ENCODE measurements at regions not wholly inside any gene's neighbourhood (a gene's known extent, or its start where the extent isn't known, plus 50 kb on each side); places are given as distances from the start of the nearest gene placed in this dataset.

DNA sequence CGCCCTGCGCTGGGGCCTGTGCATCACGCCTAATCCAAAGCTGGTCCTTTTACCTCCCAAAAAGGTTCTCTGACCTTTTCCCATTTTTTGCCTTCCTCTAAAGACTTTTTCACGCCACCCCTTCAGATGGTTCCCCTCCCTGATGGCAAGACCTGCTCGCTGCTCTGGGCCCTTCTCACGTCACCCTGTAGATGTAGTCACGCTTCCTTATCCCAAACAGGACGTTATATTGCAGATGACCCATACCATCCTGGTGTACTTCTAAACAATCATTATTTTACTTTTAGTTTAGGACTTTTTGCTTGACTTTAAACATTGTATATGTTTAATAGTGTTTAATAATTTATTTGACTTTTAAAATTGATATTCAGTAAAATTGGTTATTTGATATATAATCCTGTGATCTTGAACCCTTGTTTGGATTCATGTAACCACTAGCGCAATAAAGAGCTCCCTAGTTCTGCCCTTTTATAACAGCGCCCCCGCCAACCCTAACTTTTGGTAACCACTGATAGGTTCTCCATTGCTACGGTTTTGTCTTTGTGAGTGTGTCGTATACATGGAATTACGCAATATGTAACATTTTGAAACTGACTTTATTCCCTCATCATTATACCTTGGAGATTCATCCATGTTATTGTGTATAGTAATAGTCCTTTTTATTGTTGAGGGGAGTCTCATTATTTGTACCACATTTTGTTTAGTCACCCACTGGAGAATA, 159.0 kb upstream of the CHRNA7 start:
- H3K9ac ChIP-seq (ENCODE audit: low read depth, low read length) = peak overlapping the region; percentile 87
- H3K36me3 ChIP-seq (ENCODE audit: control insufficient read depth, insufficient read depth, low read length) = no peaks in the 10 kb centered on the region
- H3K27me3 ChIP-seq (ENCODE audit: control insufficient read depth, insufficient read depth, low read length) = peaks cover 16% of the 10 kb centered on the region
- peak overlapping the region; percentile 94 for H3K4me3 ChIP-seq (ENCODE audit: low read depth, low read length)
- H3K4me1 ChIP-seq (ENCODE audit: control insufficient read depth, insufficient read depth, low read length) = peaks cover 10% of the 10 kb centered on the region
- no peaks in the 10 kb centered on the region for H3K9me3 ChIP-seq (ENCODE audit: control insufficient read depth, insufficient read depth, low read length)

DNA sequence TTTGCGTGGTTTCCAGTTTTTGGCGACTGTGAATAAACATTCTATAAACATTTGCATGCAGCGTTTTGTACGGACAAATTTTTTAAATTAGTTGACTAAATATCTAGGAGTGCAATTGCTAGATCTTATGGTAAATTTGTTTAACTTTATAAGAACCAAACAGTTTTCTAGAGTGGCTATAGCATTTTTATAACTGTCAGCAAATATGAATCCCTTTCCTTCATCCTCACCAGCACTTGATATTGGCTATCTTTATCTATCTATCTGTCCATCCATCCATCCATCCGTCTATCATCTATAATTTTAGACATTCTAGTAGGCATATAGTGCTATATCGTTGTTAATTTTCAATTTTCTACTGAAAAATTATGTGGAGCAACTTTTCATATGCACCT, 158.4 kb upstream of the CHRNA7 start:
- H3K9me3 ChIP-seq (ENCODE audit: control insufficient read depth, insufficient read depth, low read length) = no peaks in the 10 kb centered on the region
- H3K4me1 ChIP-seq (ENCODE audit: control insufficient read depth, insufficient read depth, low read length) = peaks cover 10% of the 10 kb centered on the region
- peaks cover 16% of the 10 kb centered on the region for H3K27me3 ChIP-seq (ENCODE audit: control insufficient read depth, insufficient read depth, low read length)
- no peak overlapping the region for H3K4me3 ChIP-seq (ENCODE audit: low read depth, low read length)
- H3K9ac ChIP-seq (ENCODE audit: low read depth, low read length) = no peak overlapping the region
- H3K36me3 ChIP-seq (ENCODE audit: control insufficient read depth, insufficient read depth, low read length) = no peaks in the 10 kb centered on the region

DNA sequence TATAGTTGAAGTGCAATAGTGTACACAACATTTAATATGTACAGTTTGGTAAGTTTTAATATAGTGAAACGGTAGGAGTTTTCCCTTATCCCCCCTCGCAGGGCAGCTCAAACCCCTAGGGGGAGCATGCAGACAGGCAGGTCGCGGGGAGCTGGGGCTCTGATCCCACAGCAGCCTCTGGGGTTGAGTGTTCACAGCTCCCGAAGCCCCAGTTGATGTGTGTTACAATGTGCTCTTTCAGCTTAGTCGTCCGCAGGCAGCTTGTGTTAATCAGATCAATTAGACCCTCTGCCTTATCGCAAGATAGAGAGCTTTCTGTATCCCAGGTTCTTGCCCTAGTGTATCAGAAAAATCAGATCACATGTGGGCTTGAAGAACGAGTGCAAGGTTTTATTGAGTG, 143.1 kb upstream of the CHRNA7 start:
- H3K27me3 ChIP-seq (ENCODE audit: control insufficient read depth, insufficient read depth, low read length) = no peaks in the 10 kb centered on the region
- no peaks in the 10 kb centered on the region for H3K36me3 ChIP-seq (ENCODE audit: control insufficient read depth, insufficient read depth, low read length)
- H3K4me1 ChIP-seq (ENCODE audit: control insufficient read depth, insufficient read depth, low read length) = no peaks in the 10 kb centered on the region
- no peak overlapping the region for H3K4me3 ChIP-seq (ENCODE audit: low read depth, low read length)
- no peak overlapping the region for H3K9ac ChIP-seq (ENCODE audit: low read depth, low read length)
- H3K9me3 ChIP-seq (ENCODE audit: control insufficient read depth, insufficient read depth, low read length) = no peaks in the 10 kb centered on the region

DNA sequence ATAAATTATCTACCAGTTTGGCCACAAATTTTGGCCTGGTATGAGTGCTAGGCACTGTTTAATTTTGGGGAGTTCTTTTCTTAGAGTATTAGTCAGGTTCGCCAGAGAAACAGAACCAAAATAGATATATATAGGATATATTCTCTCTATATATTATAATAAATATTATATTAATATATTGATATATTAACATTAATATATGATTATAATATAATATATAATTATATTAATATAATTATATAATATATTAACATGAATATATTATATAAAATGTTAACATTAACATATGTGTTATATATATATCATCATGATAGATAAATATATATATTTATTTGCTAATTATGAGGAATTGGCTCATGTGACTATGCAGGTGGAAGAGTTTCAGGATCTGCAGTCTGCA, 137.8 kb upstream of the CHRNA7 start:
- H3K4me1 ChIP-seq (ENCODE audit: control insufficient read depth, insufficient read depth, low read length) = no peaks in the 10 kb centered on the region
- H3K9ac ChIP-seq (ENCODE audit: low read depth, low read length) = no peak overlapping the region
- H3K36me3 ChIP-seq (ENCODE audit: control insufficient read depth, insufficient read depth, low read length) = no peaks in the 10 kb centered on the region
- no peak overlapping the region for H3K4me3 ChIP-seq (ENCODE audit: low read depth, low read length)
- no peaks in the 10 kb centered on the region for H3K9me3 ChIP-seq (ENCODE audit: control insufficient read depth, insufficient read depth, low read length)
- H3K27me3 ChIP-seq (ENCODE audit: control insufficient read depth, insufficient read depth, low read length) = no peaks in the 10 kb centered on the region

DNA sequence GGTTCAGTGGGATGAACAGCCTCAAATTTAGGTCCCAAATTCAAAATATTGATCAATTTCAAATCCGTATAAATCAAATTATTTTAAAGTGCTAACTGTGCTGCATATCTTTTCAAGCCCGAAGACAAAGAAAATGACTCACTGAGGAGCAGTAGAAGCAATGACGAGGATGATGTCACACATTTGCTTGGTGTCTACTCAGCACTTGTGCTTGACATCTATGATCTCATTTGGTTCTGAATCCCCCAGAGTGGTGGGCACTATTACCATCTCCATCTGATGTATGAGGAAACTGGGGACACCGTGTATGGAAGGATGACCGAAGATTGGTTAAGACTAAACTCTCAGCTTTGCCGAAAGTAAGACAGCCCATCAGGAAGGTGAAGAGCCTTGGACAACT, 136.5 kb upstream of the CHRNA7 start:
- no peaks in the 10 kb centered on the region for H3K36me3 ChIP-seq (ENCODE audit: control insufficient read depth, insufficient read depth, low read length)
- no peaks in the 10 kb centered on the region for H3K4me1 ChIP-seq (ENCODE audit: control insufficient read depth, insufficient read depth, low read length)
- no peaks in the 10 kb centered on the region for H3K9me3 ChIP-seq (ENCODE audit: control insufficient read depth, insufficient read depth, low read length)
- H3K4me3 ChIP-seq (ENCODE audit: low read depth, low read length) = no peak overlapping the region
- H3K9ac ChIP-seq (ENCODE audit: low read depth, low read length) = no peak overlapping the region
- H3K27me3 ChIP-seq (ENCODE audit: control insufficient read depth, insufficient read depth, low read length) = no peaks in the 10 kb centered on the region

GRCh38 chr15:31897746-31898145, 132.6 kb upstream of the CHRNA7 start:
- Histone ChIP-seq H3K4me3 (ENCODE audit: low read depth, low read length) (no peak overlapping the region), H3K9me3 (ENCODE audit: control insufficient read depth, insufficient read depth, low read length) (no peaks in the 10 kb centered on the region), H3K4me1 (ENCODE audit: control insufficient read depth, insufficient read depth, low read length) (no peaks in the 10 kb centered on the region), H3K27me3 (ENCODE audit: control insufficient read depth, insufficient read depth, low read length) (no peaks in the 10 kb centered on the region), H3K36me3 (ENCODE audit: control insufficient read depth, insufficient read depth, low read length) (no peaks in the 10 kb centered on the region), H3K9ac (ENCODE audit: low read depth, low read length) (no peak overlapping the region)

DNA sequence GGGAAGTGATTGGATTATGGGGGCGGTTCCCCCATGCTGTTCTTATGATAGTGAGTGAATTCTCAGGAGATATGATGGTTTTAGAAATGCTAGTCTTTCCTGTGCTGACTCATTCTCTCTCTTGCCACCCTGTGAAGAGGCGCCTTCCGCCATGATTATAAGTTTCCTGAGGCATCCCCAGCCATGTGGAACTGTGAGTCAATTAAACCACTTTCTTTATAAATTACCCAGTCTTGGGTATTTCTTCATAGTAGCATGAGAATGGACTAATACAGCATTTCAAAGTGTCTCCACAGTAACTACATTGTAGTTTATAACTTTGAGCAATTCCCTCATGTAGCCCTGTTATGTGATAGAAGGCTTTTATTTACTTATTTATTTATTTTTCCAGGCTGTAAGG, 128.8 kb upstream of the CHRNA7 start:
- Histone ChIP-seq H3K36me3 (ENCODE audit: control insufficient read depth, insufficient read depth, low read length) (no peaks in the 10 kb centered on the region), H3K4me1 (ENCODE audit: control insufficient read depth, insufficient read depth, low read length) (peaks cover 9% of the 10 kb centered on the region), H3K9me3 (ENCODE audit: control insufficient read depth, insufficient read depth, low read length) (no peaks in the 10 kb centered on the region), H3K27me3 (ENCODE audit: control insufficient read depth, insufficient read depth, low read length) (no peaks in the 10 kb centered on the region), H3K4me3 (ENCODE audit: low read depth, low read length) (no peak overlapping the region), H3K9ac (ENCODE audit: low read depth, low read length) (no peak overlapping the region)

DNA sequence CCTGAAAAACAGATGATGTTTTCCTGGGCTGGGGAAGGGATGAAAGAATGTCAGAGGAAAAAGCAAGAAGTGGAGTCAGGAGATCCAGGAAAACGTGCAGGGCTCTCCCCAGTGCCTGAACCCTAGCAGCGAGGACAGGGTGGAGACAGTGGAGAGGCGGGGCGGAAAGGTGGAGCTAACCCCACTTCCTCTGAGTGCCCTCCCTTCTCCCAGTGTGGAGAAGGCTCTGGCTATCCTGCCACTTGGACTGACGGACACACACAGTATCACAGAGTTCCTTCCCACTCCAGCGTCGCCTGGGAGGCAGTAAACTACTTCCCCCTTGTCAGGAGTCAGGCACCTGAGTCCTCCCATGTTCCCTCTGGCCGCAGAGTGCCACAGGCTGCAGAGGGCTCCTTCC, 125.3 kb upstream of the CHRNA7 start:
- no peaks in the 10 kb centered on the region for H3K27me3 ChIP-seq (ENCODE audit: control insufficient read depth, insufficient read depth, low read length)
- no peak overlapping the region for H3K9ac ChIP-seq (ENCODE audit: low read depth, low read length)
- no peak overlapping the region for H3K4me3 ChIP-seq (ENCODE audit: low read depth, low read length)
- H3K36me3 ChIP-seq (ENCODE audit: control insufficient read depth, insufficient read depth, low read length) = no peaks in the 10 kb centered on the region
- H3K9me3 ChIP-seq (ENCODE audit: control insufficient read depth, insufficient read depth, low read length) = no peaks in the 10 kb centered on the region
- peaks cover 9% of the 10 kb centered on the region for H3K4me1 ChIP-seq (ENCODE audit: control insufficient read depth, insufficient read depth, low read length)

DNA sequence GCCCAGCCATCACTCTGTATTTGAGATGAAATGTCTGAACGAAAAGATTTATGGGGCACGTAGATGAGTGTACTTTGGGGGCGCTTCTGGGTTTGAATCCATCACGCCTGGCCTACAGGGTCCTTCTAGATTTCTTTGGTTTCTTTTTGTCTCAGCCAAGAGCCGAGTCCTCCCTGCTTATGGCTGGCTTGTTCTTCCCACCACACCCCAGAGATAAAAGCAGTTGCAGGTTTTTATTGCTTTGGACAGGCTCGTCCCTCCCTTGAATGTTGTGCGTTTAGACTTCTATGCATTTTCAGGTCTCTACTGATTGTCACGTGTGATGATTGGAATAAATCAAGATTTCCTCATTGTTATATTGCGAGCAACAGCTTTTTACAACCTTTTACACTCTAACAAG, 104.8 kb upstream of the CHRNA7 start:
- no peaks in the 10 kb centered on the region for H3K36me3 ChIP-seq (ENCODE audit: control insufficient read depth, insufficient read depth, low read length)
- H3K27me3 ChIP-seq (ENCODE audit: control insufficient read depth, insufficient read depth, low read length) = no peaks in the 10 kb centered on the region
- no peaks in the 10 kb centered on the region for H3K9me3 ChIP-seq (ENCODE audit: control insufficient read depth, insufficient read depth, low read length)
- no peak overlapping the region for H3K4me3 ChIP-seq (ENCODE audit: low read depth, low read length)
- no peaks in the 10 kb centered on the region for H3K4me1 ChIP-seq (ENCODE audit: control insufficient read depth, insufficient read depth, low read length)
- H3K9ac ChIP-seq (ENCODE audit: low read depth, low read length) = no peak overlapping the region

DNA sequence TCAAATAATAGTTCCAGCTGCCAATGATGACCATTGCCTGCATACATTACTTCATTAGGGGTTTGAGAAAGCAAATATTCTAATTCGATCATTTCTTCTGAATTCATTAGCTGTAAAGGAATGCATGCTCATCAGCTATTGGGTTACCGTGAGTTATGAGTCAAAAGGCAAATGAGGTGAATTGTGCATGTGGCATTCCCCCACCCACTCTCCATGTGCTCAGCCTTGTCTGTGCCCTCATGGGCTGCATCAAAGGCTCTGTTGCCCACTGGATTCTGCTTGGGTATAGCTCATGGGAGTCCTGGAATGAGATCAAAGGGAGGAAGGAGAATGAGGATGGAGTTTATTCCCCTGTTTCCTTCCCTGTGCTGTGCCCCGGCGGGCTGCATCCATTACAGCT, 99.3 kb upstream of the CHRNA7 start:
- Histone ChIP-seq H3K36me3 (ENCODE audit: control insufficient read depth, insufficient read depth, low read length) (no peaks in the 10 kb centered on the region), H3K4me3 (ENCODE audit: low read depth, low read length) (no peak overlapping the region), H3K9ac (ENCODE audit: low read depth, low read length) (no peak overlapping the region), H3K9me3 (ENCODE audit: control insufficient read depth, insufficient read depth, low read length) (no peaks in the 10 kb centered on the region), H3K4me1 (ENCODE audit: control insufficient read depth, insufficient read depth, low read length) (no peaks in the 10 kb centered on the region), H3K27me3 (ENCODE audit: control insufficient read depth, insufficient read depth, low read length) (no peaks in the 10 kb centered on the region)

- no peak overlapping the region for H3K9ac ChIP-seq (ENCODE audit: low read depth, low read length)
- H3K36me3 ChIP-seq (ENCODE audit: control insufficient read depth, insufficient read depth, low read length) = no peaks in the 10 kb centered on the region
- no peak overlapping the region for H3K4me3 ChIP-seq (ENCODE audit: low read depth, low read length)
- no peaks in the 10 kb centered on the region for H3K9me3 ChIP-seq (ENCODE audit: control insufficient read depth, insufficient read depth, low read length)
- no peaks in the 10 kb centered on the region for H3K4me1 ChIP-seq (ENCODE audit: control insufficient read depth, insufficient read depth, low read length)
- H3K27me3 ChIP-seq (ENCODE audit: control insufficient read depth, insufficient read depth, low read length) = no peaks in the 10 kb centered on the region
These were observed 97.7 kb upstream of the CHRNA7 start for GRCh38 chr15:31932576-31932975.

DNA sequence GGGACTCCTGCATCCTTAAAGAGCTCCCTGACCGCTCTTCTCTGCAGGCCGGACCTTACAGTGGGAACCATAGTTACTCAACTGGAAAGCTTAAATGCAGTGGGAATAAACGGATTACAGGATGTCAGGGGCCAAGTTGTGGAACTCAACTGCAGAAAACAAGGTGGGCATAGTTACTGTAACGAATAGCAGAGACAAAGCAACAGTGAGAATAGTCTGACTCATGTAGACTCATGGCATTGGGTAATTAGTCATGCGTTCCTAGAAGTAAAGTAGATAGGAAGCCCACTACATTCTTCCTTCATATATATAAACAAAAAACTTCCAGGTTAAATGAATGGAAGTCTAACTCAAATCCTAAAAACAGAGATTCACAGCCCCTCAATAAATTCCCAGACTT, 95.5 kb upstream of the CHRNA7 start:
- Histone ChIP-seq H3K9me3 (ENCODE audit: control insufficient read depth, insufficient read depth, low read length) (no peaks in the 10 kb centered on the region), H3K36me3 (ENCODE audit: control insufficient read depth, insufficient read depth, low read length) (no peaks in the 10 kb centered on the region), H3K4me3 (ENCODE audit: low read depth, low read length) (no peak overlapping the region), H3K4me1 (ENCODE audit: control insufficient read depth, insufficient read depth, low read length) (no peaks in the 10 kb centered on the region), H3K9ac (ENCODE audit: low read depth, low read length) (no peak overlapping the region), H3K27me3 (ENCODE audit: control insufficient read depth, insufficient read depth, low read length) (no peaks in the 10 kb centered on the region)

All from iPS-15b (cell line).